HL-60/S4 (cell line): ENCODE measurements at regions not wholly inside any gene's neighbourhood (a gene's known extent, or its start where the extent isn't known, plus 50 kb on each side); places are given as distances from the start of the nearest gene placed in this dataset.

Source experiments
- in situ Hi-C: fragments of 300-500 bp; cut with MboI; formaldehyde crosslinking; loops from 2 replicates; pipeline ENCODE4 v1.14.3; 2022; ENCODE audit warnings: low sequenced_read_pairs

- in situ Hi-C loops, result loop anchor here (10.0 kb wide), 1 partner anchor 347 kb away; no protein-coding TSS in a partner anchor
Measured at GRCh38 chr5:145708169-145708568, 127.0 kb downstream of the PRELID2 start.

GRCh38 chr5:145704724-145705123, 130.4 kb downstream of the PRELID2 start:
- in situ Hi-C loops, result loop anchor here (10.0 kb wide), 1 partner anchor 350 kb away; no protein-coding TSS in a partner anchor

GRCh38 chr5:145703856-145704255, 131.3 kb downstream of the PRELID2 start:
- in situ Hi-C loops, result loop anchor here (10.0 kb wide), 1 partner anchor 351 kb away; no protein-coding TSS in a partner anchor

GRCh38 chr5:145701404-145701803, 133.7 kb downstream of the PRELID2 start:
- in situ Hi-C loops, result loop anchor here (10.0 kb wide), 1 partner anchor 353 kb away; no protein-coding TSS in a partner anchor

- in situ Hi-C loops, result loop anchor here (10.0 kb wide), 1 partner anchor 355 kb away; no protein-coding TSS in a partner anchor
Measured at GRCh38 chr5:145699846-145700245, 135.3 kb downstream of the PRELID2 start.

GRCh38 chr5:145697251-145697990, 137.7 kb downstream of the PRELID2 start:
- in situ Hi-C loops, result no loop called here

- in situ Hi-C loops, result no loop called here
Measured at GRCh38 chr5:145689235-145689634, 145.9 kb downstream of the PRELID2 start.

- in situ Hi-C loops, result no loop called here
Measured at GRCh38 chr5:145687943-145688342, 147.2 kb downstream of the PRELID2 start.

GRCh38 chr5:145685417-145685816, 149.7 kb downstream of the PRELID2 start:
- in situ Hi-C loops, result no loop called here

- in situ Hi-C loops, result no loop called here
Measured at GRCh38 chr5:145683431-145683830, 151.7 kb downstream of the PRELID2 start.

GRCh38 chr5:145682197-145682899, 152.8 kb downstream of the PRELID2 start:
- in situ Hi-C loops, result no loop called here

GRCh38 chr5:145681686-145682085, 153.5 kb downstream of the PRELID2 start:
- in situ Hi-C loops, result no loop called here

- in situ Hi-C loops, result no loop called here
Measured at GRCh38 chr5:145681216-145681615, 153.9 kb downstream of the PRELID2 start.

- in situ Hi-C loops, result no loop called here
Measured at GRCh38 chr5:145680767-145681166, 154.4 kb downstream of the PRELID2 start.

- in situ Hi-C loops, result no loop called here
Measured at GRCh38 chr5:145680169-145680568, 155.0 kb downstream of the PRELID2 start.

- in situ Hi-C loops, result no loop called here
Measured at GRCh38 chr5:145678255-145678654, 156.9 kb downstream of the PRELID2 start.

- in situ Hi-C loops, result no loop called here
Measured at GRCh38 chr5:145673786-145674185, 161.4 kb downstream of the PRELID2 start.

GRCh38 chr5:145668714-145669113, 166.4 kb downstream of the PRELID2 start:
- in situ Hi-C loops, result no loop called here

GRCh38 chr5:145667742-145668141, 167.4 kb downstream of the PRELID2 start:
- in situ Hi-C loops, result no loop called here

- in situ Hi-C loops, result no loop called here
Measured at GRCh38 chr5:145666591-145666990, 168.6 kb downstream of the PRELID2 start.

GRCh38 chr5:145661737-145662485, 173.2 kb downstream of the PRELID2 start:
- in situ Hi-C loops, result no loop called here
